Adrenal gland (tissue), 5 donors: ENCODE measurements at regions not wholly inside any gene's neighbourhood (a gene's known extent, or its start where the extent isn't known, plus 50 kb on each side); places are given as distances from the start of the nearest gene placed in this dataset.

ENCODE experiments used
- CTCF ChIP-seq, 6 experiments: fragments of 450-650 bp in 4 of 6; fragments of 200-600 bp in 2 of 6; sonication (generic) in 1 of 6; IDR thresholded peaks; 1 replicate in 5 of 6; 2 replicates in 1 of 6; pipeline versions ENCODE4 v1.5.1 to v1.8.0; 2016 to 2021; ENCODE audit warnings: antibody characterized with exemption in 6 of 6, mild to moderate bottlenecking in 2 of 6, moderate library complexity in 1 of 6
- POLR2A ChIP-seq, 2 donors: fragments of 450-650 bp; IDR thresholded peaks; one replicate each; pipeline ENCODE4 v1.6.1; 2017; ENCODE audit warnings: antibody characterized with exemption in 2 of 2, mild to moderate bottlenecking in 2 of 2, moderate library complexity in 1 of 2
- donor health status: DM: no; HTN: no; CAD: no.

GRCh38 chr2:65820454-65820853 is 388.1 kb upstream of the SPRED2 start:
- TF ChIP-seq POLR2A (IDR thresholded peaks at IDR 0.05) (no peak), CTCF (IDR thresholded peaks at IDR 0.05) (no peak)
